Panc1 (cell line): ENCODE measurements at regions not wholly inside any gene's neighbourhood (a gene's known extent, or its start where the extent isn't known, plus 50 kb on each side); places are given as distances from the start of the nearest gene placed in this dataset.

Experiments used
- ATAC-seq: fragments of 200-7000 bp; cut with Tn5 transposase; 2 replicates; pipeline ENCODE4 v1.9.1; 2020; ENCODE audit warnings: mild to moderate bottlenecking, moderate library complexity
- BruUV-seq: library from RNA; stranded (reverse); fragments of 400-500 nt; replicated peaks from 2 replicates; lab custom pipeline; 2021; lab: Mats Ljungman, UMichigan
- CTCF ChIA-PET: fragments of 300-600 bp; sonication (Branson Sonifier 250); formaldehyde crosslinking; loops from one replicate; lab custom pipeline; 2022; ENCODE audit warnings: antibody characterized with exemption; lab: Charles Lee
- POLR2A ChIA-PET: fragments of 300-600 bp; sonication (Branson Sonifier 250); formaldehyde crosslinking; loops from one replicate; lab custom pipeline; 2022; ENCODE audit warnings: antibody characterized with exemption; lab: Charles Lee
- DNase-seq: peaks from one replicate; pipeline ENCODE4 v3.0.0-alpha.2; 2010; ENCODE audit warnings: low read depth, low spot score
- H3K27ac ChIP-seq: 2 replicates; pipeline ENCODE4 v1.5.1; 2011; ENCODE audit warnings: mild to moderate bottlenecking, low read length, inconsistent platforms
- H3K27me3 ChIP-seq: fragments of 200-500 bp; sonication (Bioruptor generic); 2 replicates; pipeline ENCODE4 v1.6.0; 2014; ENCODE audit warnings: low read length, inconsistent platforms; ENCODE audit not compliant: control insufficient read depth, insufficient read depth
- H3K36me3 ChIP-seq: fragments of 200-500 bp; sonication (Bioruptor generic); 2 replicates; pipeline ENCODE4 v1.5.1; 2014; ENCODE audit warnings: inconsistent platforms, mild to moderate bottlenecking, low read length, moderate library complexity; ENCODE audit not compliant: control insufficient read depth, insufficient read depth
- H3K4me1 ChIP-seq: 2 replicates; pipeline ENCODE4 v1.5.1; 2011; ENCODE audit warnings: inconsistent platforms, mild to moderate bottlenecking, low read length, moderate library complexity; ENCODE audit not compliant: control insufficient read depth, insufficient read depth
- H3K4me3 ChIP-seq, 2 experiments: 2 replicates each; pipeline ENCODE4 v1.5.1; 2011 to 2012; ENCODE audit warnings: low read depth in 2 of 2, low read length in 2 of 2, mild to moderate bottlenecking in 2 of 2, inconsistent platforms in 1 of 2, moderate library complexity in 1 of 2
- H3K9me3 ChIP-seq: fragments of 200-500 bp; sonication (Bioruptor generic); 2 replicates; pipeline ENCODE4 v1.5.1; 2014; ENCODE audit warnings: low read depth, mild to moderate bottlenecking, inconsistent platforms, low read length, moderate library complexity; ENCODE audit not compliant: control insufficient read depth, insufficient read depth
- CTCF ChIP-seq: fragments of 450-650 bp; IDR thresholded peaks from 2 replicates; pipeline ENCODE4 v1.5.1; 2017; ENCODE audit warnings: mild to moderate bottlenecking
- POLR2AphosphoS5 ChIP-seq: IDR thresholded peaks from 2 replicates; pipeline ENCODE4 v1.6.1; 2012; ENCODE audit warnings: mild to moderate bottlenecking, low read depth, low read length, moderate library complexity
- REST ChIP-seq, 2 experiments: IDR thresholded peaks; 2 replicates each; pipeline ENCODE4 v1.6.1; 2011 to 2012; ENCODE audit warnings: low read depth in 2 of 2, control low read depth in 1 of 2, low read length in 1 of 2, mild to moderate bottlenecking in 1 of 2, moderate library complexity in 1 of 2; ENCODE audit not compliant: insufficient read depth in 1 of 2
- SIN3A ChIP-seq: IDR thresholded peaks from 2 replicates; pipeline ENCODE4 v1.6.1; 2012; ENCODE audit warnings: low read depth, mild to moderate bottlenecking, low read length, moderate library complexity, borderline replicate concordance; ENCODE audit not compliant: insufficient read depth
- TCF7L2 ChIP-seq: IDR thresholded peaks from 2 replicates; pipeline ENCODE4 v1.6.1; 2011; ENCODE audit warnings: mild to moderate bottlenecking, low read depth, low read length, inconsistent platforms
- in situ Hi-C: cut with HindIII; loops from 2 replicates; pipeline ENCODE4 v1.10.0; 2016; ENCODE audit warnings: low sequenced_read_pairs, low pct_unique_long_range_greater_than_20kb
- intact Hi-C: fragments of 100-400 bp; cut with micrococcal nuclease; formaldehyde crosslinking; loops from one replicate; pipeline ENCODE4 v1.10.0; 2022; ENCODE audit not compliant: unreplicated experiment

- no peaks in the 10 kb centered on the region for H3K4me1 ChIP-seq
- ATAC-seq (no peak), DNase-seq (no peak)
- in situ Hi-C loops (no loop called here), intact Hi-C loops (no loop called here)
- ChIA-PET CTCF (no interaction called here), POLR2A (no interaction called here)
- H3K27me3 ChIP-seq = no peaks in the 10 kb centered on the region
- no peak overlapping the region for H3K27ac ChIP-seq
- no TSS peak for BruUV-seq
- TF ChIP-seq POLR2AphosphoS5 (no peak), TCF7L2 (no peak)
- H3K36me3 ChIP-seq = no peaks in the 10 kb centered on the region
- H3K9me3 ChIP-seq = no peaks in the 10 kb centered on the region
- no peak overlapping the region for H3K4me3 ChIP-seq
These were observed 468.3 kb downstream of the PDZRN4 start for GRCh38 chr12:41656454-41656853.

GRCh38 chr12:41653386-41654326 is 465.5 kb downstream of the PDZRN4 start:
- no peaks in the 10 kb centered on the region for H3K27me3 ChIP-seq
- CTCF ChIA-PET = no interaction called here
- DNase-seq = no peak
- H3K27ac ChIP-seq = no peak overlapping the region
- TF ChIP-seq CTCF = no peak
- no peak for TF ChIP-seq REST (IDR thresholded peaks at IDR 0.05; ENCODE audit: insufficient read depth in 1 of 2, low read depth in 2 of 2, low read length in 1 of 2)
- POLR2A ChIA-PET = no interaction called here
- no peak for ATAC-seq
- H3K36me3 ChIP-seq = no peaks in the 10 kb centered on the region
- in situ Hi-C loops = no loop called here
- H3K4me3 ChIP-seq = no peak overlapping the region
- intact Hi-C loops = no loop called here
- no TSS peak for BruUV-seq
- no peaks in the 10 kb centered on the region for H3K9me3 ChIP-seq
- no peaks in the 10 kb centered on the region for H3K4me1 ChIP-seq

GRCh38 chr12:41652981-41653380 is 464.9 kb downstream of the PDZRN4 start:
- H3K4me1 ChIP-seq = no peaks in the 10 kb centered on the region
- no peak overlapping the region for H3K27ac ChIP-seq
- no peaks in the 10 kb centered on the region for H3K9me3 ChIP-seq
- ATAC-seq = no peak
- POLR2A ChIA-PET = no interaction called here
- no peak overlapping the region for H3K4me3 ChIP-seq
- TF ChIP-seq TCF7L2 (no peak), POLR2AphosphoS5 (no peak), SIN3A (no peak), REST (IDR thresholded peaks at IDR 0.05; ENCODE audit: insufficient read depth in 1 of 2, low read depth in 2 of 2, low read length in 1 of 2) (no peak), CTCF (no peak)
- in situ Hi-C loops = no loop called here
- CTCF ChIA-PET = no interaction called here
- intact Hi-C loops = no loop called here
- DNase-seq = no peak
- no peaks in the 10 kb centered on the region for H3K27me3 ChIP-seq
- H3K36me3 ChIP-seq = no peaks in the 10 kb centered on the region
- no TSS peak for BruUV-seq
